HL-60 (cell line): ENCODE measurements at regions not wholly inside any gene's neighbourhood (a gene's known extent, or its start where the extent isn't known, plus 50 kb on each side); places are given as distances from the start of the nearest gene placed in this dataset.

Experiments used
- CTCF ChIP-seq: IDR thresholded peaks from one replicate; pipeline ENCODE4 v1.5.1; 2011; ENCODE audit warnings: low read length, control low read depth, inconsistent platforms; ENCODE audit not compliant: insufficient read depth
- GABPA ChIP-seq: IDR thresholded peaks from 2 replicates; pipeline ENCODE4 v1.6.1; 2012; ENCODE audit warnings: low read depth
- POLR2AphosphoS5 ChIP-seq: IDR thresholded peaks from 2 replicates; pipeline ENCODE4 v1.6.1; 2012; ENCODE audit warnings: low read depth
- REST ChIP-seq: IDR thresholded peaks from 2 replicates; pipeline ENCODE4 v1.6.1; 2012; ENCODE audit warnings: low read depth; ENCODE audit not compliant: insufficient replicate concordance
- SPI1 ChIP-seq: IDR thresholded peaks from 2 replicates; pipeline ENCODE4 v1.6.1; 2012; ENCODE audit warnings: low read depth, mild to moderate bottlenecking, borderline replicate concordance

GRCh38 chr3:27943106-27943505, 221.0 kb upstream of the EOMES start:
- TF ChIP-seq CTCF = no peak
- no peak for TF ChIP-seq POLR2AphosphoS5
- TF ChIP-seq GABPA = no peak
- no peak for TF ChIP-seq REST
- TF ChIP-seq SPI1 = no peak
